HepG2 (cell line): ENCODE measurements at regions not wholly inside any gene's neighbourhood (a gene's known extent, or its start where the extent isn't known, plus 50 kb on each side); places are given as distances from the start of the nearest gene placed in this dataset.

ENCODE experiments used
- AKAP8 ChIP-seq: sonication (generic); formaldehyde crosslinking; IDR thresholded peaks from 2 replicates; pipeline ENCODE4 v1.5.1; 2020; ENCODE audit warnings: mild to moderate bottlenecking, missing genetic modification reagents
- NFE2L2 ChIP-seq: fragments of 150-350 bp; IDR thresholded peaks from 2 replicates; pipeline ENCODE4 v1.6.1; 2014; ENCODE audit warnings: low read length
- POLR2AphosphoS5 ChIP-seq: IDR thresholded peaks from 2 replicates; pipeline ENCODE4 v1.6.1; 2012; ENCODE audit warnings: low read depth, low read length
- SUZ12 ChIP-seq: fragments of 150-350 bp; IDR thresholded peaks from 2 replicates; pipeline ENCODE4 v1.6.1; 2014; ENCODE audit warnings: low read depth, low read length
- ZNF333 ChIP-seq: sonication (generic); formaldehyde crosslinking; IDR thresholded peaks from 2 replicates; pipeline ENCODE4 v1.4.0; 2020; ENCODE audit warnings: mild to moderate bottlenecking, missing genetic modification reagents, borderline replicate concordance
- TF ChIP-seq, protein P1 (sequence below): sonication (generic); formaldehyde crosslinking; IDR thresholded peaks from 2 replicates; pipeline ENCODE4 v1.5.0; 2020; ENCODE audit warnings: mild to moderate bottlenecking, missing genetic modification reagents, moderate library complexity

- no peak for TF ChIP-seq SUZ12
- no peak for TF ChIP-seq AKAP8
- TF ChIP-seq, protein P1, sequence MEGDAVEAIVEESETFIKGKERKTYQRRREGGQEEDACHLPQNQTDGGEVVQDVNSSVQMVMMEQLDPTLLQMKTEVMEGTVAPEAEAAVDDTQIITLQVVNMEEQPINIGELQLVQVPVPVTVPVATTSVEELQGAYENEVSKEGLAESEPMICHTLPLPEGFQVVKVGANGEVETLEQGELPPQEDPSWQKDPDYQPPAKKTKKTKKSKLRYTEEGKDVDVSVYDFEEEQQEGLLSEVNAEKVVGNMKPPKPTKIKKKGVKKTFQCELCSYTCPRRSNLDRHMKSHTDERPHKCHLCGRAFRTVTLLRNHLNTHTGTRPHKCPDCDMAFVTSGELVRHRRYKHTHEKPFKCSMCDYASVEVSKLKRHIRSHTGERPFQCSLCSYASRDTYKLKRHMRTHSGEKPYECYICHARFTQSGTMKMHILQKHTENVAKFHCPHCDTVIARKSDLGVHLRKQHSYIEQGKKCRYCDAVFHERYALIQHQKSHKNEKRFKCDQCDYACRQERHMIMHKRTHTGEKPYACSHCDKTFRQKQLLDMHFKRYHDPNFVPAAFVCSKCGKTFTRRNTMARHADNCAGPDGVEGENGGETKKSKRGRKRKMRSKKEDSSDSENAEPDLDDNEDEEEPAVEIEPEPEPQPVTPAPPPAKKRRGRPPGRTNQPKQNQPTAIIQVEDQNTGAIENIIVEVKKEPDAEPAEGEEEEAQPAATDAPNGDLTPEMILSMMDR (CRISPR knock-in tag): no peak
- TF ChIP-seq NFE2L2: no peak
- no peak for TF ChIP-seq ZNF333 (CRISPR knock-in tag)
- TF ChIP-seq POLR2AphosphoS5: no peak
These were observed 1631.9 kb upstream of the CDH6 start for GRCh38 chr5:29561564-29561963.
